ENCODE measurements at regions not wholly inside any gene's neighbourhood (a gene's known extent, or its start where the extent isn't known, plus 50 kb on each side); places are given as distances from the start of the nearest gene placed in this dataset.

DNA sequence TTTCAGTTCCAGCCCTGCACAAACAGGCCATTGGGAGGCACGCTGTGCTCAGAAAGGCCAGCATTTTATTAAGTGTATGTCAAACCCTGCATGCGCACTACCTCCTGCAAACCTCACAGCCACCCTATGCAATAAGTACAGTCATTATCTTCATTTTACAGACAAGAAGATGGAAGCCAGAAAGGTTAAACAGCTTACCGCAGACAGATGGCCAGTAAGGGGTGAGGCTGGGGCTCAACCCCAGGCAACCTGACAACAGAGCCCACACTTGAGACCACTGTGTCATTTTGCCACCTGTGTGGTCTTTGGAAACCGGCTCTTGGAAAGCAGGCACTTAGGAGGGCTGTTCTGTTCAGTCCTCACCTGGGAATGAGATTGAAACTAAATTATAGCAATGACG, 142.3 kb downstream of the NXPE2 start:
- intact Hi-C loops (cut with DNase I; ENCODE audit: low total_unique reads): no loop called here
- 70 to 71% methylated on average over 5 of the region's 5 CpGs for WGBS, 2 donors
- no peaks in the 10 kb centered on the region for H3K4me1 ChIP-seq
- no peak for DNase-seq
- no peak for TF ChIP-seq POLR2A (IDR thresholded peaks at IDR 0.05)
- TF ChIP-seq, protein P1, sequence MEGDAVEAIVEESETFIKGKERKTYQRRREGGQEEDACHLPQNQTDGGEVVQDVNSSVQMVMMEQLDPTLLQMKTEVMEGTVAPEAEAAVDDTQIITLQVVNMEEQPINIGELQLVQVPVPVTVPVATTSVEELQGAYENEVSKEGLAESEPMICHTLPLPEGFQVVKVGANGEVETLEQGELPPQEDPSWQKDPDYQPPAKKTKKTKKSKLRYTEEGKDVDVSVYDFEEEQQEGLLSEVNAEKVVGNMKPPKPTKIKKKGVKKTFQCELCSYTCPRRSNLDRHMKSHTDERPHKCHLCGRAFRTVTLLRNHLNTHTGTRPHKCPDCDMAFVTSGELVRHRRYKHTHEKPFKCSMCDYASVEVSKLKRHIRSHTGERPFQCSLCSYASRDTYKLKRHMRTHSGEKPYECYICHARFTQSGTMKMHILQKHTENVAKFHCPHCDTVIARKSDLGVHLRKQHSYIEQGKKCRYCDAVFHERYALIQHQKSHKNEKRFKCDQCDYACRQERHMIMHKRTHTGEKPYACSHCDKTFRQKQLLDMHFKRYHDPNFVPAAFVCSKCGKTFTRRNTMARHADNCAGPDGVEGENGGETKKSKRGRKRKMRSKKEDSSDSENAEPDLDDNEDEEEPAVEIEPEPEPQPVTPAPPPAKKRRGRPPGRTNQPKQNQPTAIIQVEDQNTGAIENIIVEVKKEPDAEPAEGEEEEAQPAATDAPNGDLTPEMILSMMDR (IDR thresholded peaks at IDR 0.05): no peak
- no peaks in the 10 kb centered on the region for H3K36me3 ChIP-seq (ENCODE audit: low read depth, missing control alignments)
- H3K27me3 ChIP-seq: no peaks in the 10 kb centered on the region
- no peaks in the 10 kb centered on the region for H3K9me3 ChIP-seq
- no peak overlapping the region for H3K4me3 ChIP-seq
- no peak overlapping the region for H3K27ac ChIP-seq

DNA sequence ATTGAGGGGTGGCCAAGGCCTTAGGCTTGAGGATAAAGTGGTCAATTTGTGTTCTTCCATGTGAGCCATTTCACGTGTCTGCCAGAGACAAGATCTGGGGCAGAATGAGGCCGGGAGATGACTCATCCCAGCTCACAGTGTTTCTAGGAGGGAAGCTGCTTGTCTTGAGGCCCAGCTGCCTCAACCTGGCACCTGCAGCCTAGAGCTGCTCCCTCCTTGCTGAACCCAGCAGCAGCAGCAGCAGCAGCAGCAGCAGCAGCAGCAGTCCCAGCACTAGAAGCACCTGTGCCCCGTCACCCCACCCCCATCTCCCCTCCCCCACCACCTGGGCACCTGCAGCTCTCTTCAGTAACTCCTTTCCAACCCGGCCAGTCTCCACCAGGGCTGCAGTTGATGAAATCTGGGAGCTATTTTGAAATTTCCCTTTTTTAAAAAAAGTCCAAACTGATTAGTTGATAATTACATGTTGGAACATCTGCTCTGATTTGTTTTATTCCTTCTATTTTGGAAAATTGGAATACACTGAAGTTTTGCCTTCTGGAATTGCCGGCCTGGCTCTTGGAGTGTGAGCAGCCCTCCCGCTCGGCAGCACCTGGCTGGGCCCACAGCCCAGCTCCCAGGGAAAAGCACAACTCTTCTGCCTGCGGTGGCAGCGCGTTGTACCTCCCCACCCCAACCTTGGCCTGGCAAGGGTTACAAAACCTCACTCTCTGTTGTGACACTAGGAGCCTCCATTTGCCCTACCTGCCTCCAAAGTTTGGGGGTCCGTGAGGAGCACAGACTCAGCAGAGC, 143.5 kb downstream of the NXPE2 start:
- Histone ChIP-seq H3K36me3 (ENCODE audit: low read depth, missing control alignments) (no peaks in the 10 kb centered on the region), H3K4me1 (no peaks in the 10 kb centered on the region), H3K27ac (no peak overlapping the region), H3K9me3 (no peaks in the 10 kb centered on the region), H3K4me3 (no peak overlapping the region), H3K27me3 (no peaks in the 10 kb centered on the region)
- no peak for DNase-seq
- WGBS, 2 donors: 60 to 70% methylated on average over 9 to 11 of the region's 11 CpGs
- TF ChIP-seq, protein P1 (IDR thresholded peaks at IDR 0.05): no peak
- no peak for TF ChIP-seq POLR2A (IDR thresholded peaks at IDR 0.05)
- intact Hi-C loops (cut with DNase I; ENCODE audit: low total_unique reads): no loop called here

DNA sequence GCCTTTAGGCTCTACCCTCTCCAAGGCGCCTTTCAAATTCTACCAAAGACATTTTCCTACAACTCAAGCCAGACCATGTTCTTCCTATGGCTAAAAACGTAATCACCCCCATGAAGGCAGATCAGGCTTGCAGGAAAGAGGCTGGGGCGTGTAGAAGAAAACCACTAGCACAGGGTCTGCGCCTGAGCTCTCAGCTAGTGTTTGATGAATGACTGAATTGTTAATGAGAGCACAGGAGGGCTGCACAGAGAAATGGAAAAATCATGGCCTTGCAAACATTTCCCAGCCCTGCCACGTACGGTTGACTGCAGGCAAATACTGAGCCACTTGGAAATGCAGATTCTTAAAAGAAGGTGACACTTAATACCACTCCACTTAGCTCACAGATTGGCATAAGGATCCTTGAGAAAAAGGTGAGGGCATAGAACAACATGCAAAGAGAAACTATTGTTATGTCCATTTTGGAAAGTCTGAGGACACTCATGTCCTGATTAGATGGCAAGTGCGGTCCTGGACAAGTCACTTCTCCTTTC, 148.6 kb downstream of the NXPE2 start:
- Histone ChIP-seq H3K27me3 (no peaks in the 10 kb centered on the region), H3K4me3 (no peak overlapping the region), H3K4me1 (no peaks in the 10 kb centered on the region), H3K27ac (no peak overlapping the region), H3K9me3 (no peaks in the 10 kb centered on the region), H3K36me3 (ENCODE audit: low read depth, missing control alignments) (no peaks in the 10 kb centered on the region)
- WGBS, 2 donors: 84 to 92% methylated on average over 7 of the region's 7 CpGs
- TF ChIP-seq, protein P1 (IDR thresholded peaks at IDR 0.05): no peak
- no peak for TF ChIP-seq POLR2A (IDR thresholded peaks at IDR 0.05)
- no peak for DNase-seq
- intact Hi-C loops (cut with DNase I; ENCODE audit: low total_unique reads): no loop called here

DNA sequence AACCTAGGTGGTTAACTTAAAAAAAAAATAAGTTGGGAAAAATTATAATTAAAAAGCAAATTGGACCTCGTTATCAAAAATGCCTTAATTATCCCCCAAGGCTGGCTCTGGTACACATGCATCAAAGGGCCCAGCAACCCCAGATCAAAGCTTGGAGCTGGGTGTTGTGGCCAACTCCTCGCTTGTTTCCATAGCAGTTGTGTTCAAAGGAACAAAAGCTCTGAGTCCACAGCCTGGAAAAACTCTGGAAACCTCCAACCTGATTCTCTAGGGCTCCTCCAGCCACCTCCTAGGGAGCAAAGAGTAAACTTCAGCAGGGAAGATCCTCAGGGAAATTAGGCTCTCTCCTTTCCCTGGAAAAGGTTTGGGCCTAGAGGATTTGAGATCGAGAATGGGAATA, 149.4 kb downstream of the NXPE2 start:
- WGBS, 2 donors: 79 to 81% methylated on average over 3 of the region's 3 CpGs
- TF ChIP-seq POLR2A (IDR thresholded peaks at IDR 0.05): no peak
- TF ChIP-seq, protein P1 (IDR thresholded peaks at IDR 0.05): no peak
- no peak for DNase-seq
- intact Hi-C loops (cut with DNase I; ENCODE audit: low total_unique reads): no loop called here
- Histone ChIP-seq H3K4me1 (no peaks in the 10 kb centered on the region), H3K36me3 (ENCODE audit: low read depth, missing control alignments) (no peaks in the 10 kb centered on the region), H3K9me3 (no peaks in the 10 kb centered on the region), H3K27me3 (no peaks in the 10 kb centered on the region), H3K4me3 (no peak overlapping the region), H3K27ac (no peak overlapping the region)

All from testis (tissue), 2 donors.